ENCODE measurements at regions not wholly inside any gene's neighbourhood (a gene's known extent, or its start where the extent isn't known, plus 50 kb on each side); places are given as distances from the start of the nearest gene placed in this dataset.

GRCh38 chr1:86263101-86263500 is 106.5 kb upstream of the COL24A1 start:
- no peaks in the 10 kb centered on the region for H3K36me3 ChIP-seq
- no peak for TF ChIP-seq Cebpa-rat (IDR thresholded peaks at IDR 0.05)
- H3K4me1 ChIP-seq = no peaks in the 10 kb centered on the region
- no peak overlapping the region for H3K27ac ChIP-seq
- no peaks in the 10 kb centered on the region for H3K9me3 ChIP-seq
- no peaks in the 10 kb centered on the region for H4K20me1 ChIP-seq
- H3K4me3 ChIP-seq = no peak overlapping the region
- no peaks in the 10 kb centered on the region for H3K27me3 ChIP-seq
- no peak overlapping the region for H3K4me2 ChIP-seq
- H3K9ac ChIP-seq = no peak overlapping the region

GRCh38 chr1:86260476-86260875 is 103.9 kb upstream of the COL24A1 start:
- Histone ChIP-seq H4K20me1 (no peaks in the 10 kb centered on the region), H3K27me3 (no peaks in the 10 kb centered on the region), H3K4me3 (no peak overlapping the region), H3K36me3 (no peaks in the 10 kb centered on the region), H3K9ac (no peak overlapping the region), H3K4me2 (no peak overlapping the region), H3K9me3 (no peaks in the 10 kb centered on the region), H3K27ac (no peak overlapping the region), H3K4me1 (no peaks in the 10 kb centered on the region)
- TF ChIP-seq Cebpa-rat (IDR thresholded peaks at IDR 0.05) = no peak

- H4K20me1 ChIP-seq = no peaks in the 10 kb centered on the region
- no peak overlapping the region for H3K4me2 ChIP-seq
- no peaks in the 10 kb centered on the region for H3K9me3 ChIP-seq
- no peak overlapping the region for H3K4me3 ChIP-seq
- no peaks in the 10 kb centered on the region for H3K4me1 ChIP-seq
- no peaks in the 10 kb centered on the region for H3K36me3 ChIP-seq
- H3K27ac ChIP-seq = no peak overlapping the region
- no peak overlapping the region for H3K9ac ChIP-seq
- no peaks in the 10 kb centered on the region for H3K27me3 ChIP-seq
- no peak for TF ChIP-seq Cebpa-rat (IDR thresholded peaks at IDR 0.05)
These were observed 102.8 kb upstream of the COL24A1 start for GRCh38 chr1:86259390-86259789.

GRCh38 chr1:86258101-86258500 is 101.5 kb upstream of the COL24A1 start:
- Histone ChIP-seq H3K27me3 (no peaks in the 10 kb centered on the region), H3K4me2 (no peak overlapping the region), H3K36me3 (no peaks in the 10 kb centered on the region), H3K9ac (no peak overlapping the region), H3K4me1 (no peaks in the 10 kb centered on the region), H3K4me3 (no peak overlapping the region), H3K9me3 (no peaks in the 10 kb centered on the region), H4K20me1 (no peaks in the 10 kb centered on the region), H3K27ac (no peak overlapping the region)
- TF ChIP-seq Cebpa-rat (IDR thresholded peaks at IDR 0.05) = no peak

GRCh38 chr1:86247597-86248279 is 91.2 kb upstream of the COL24A1 start:
- no peaks in the 10 kb centered on the region for H3K4me1 ChIP-seq
- no peak overlapping the region for H3K27ac ChIP-seq
- H3K9ac ChIP-seq = no peak overlapping the region
- no peak for TF ChIP-seq Cebpa-rat (IDR thresholded peaks at IDR 0.05)
- no peaks in the 10 kb centered on the region for H3K36me3 ChIP-seq
- no peak overlapping the region for H3K4me2 ChIP-seq
- H3K9me3 ChIP-seq = no peaks in the 10 kb centered on the region
- no peaks in the 10 kb centered on the region for H4K20me1 ChIP-seq
- no peak overlapping the region for H3K4me3 ChIP-seq
- no peaks in the 10 kb centered on the region for H3K27me3 ChIP-seq

GRCh38 chr1:86245566-86246190 is 89.1 kb upstream of the COL24A1 start:
- no peaks in the 10 kb centered on the region for H3K27me3 ChIP-seq
- H3K9ac ChIP-seq = no peak overlapping the region
- TF ChIP-seq Cebpa-rat (IDR thresholded peaks at IDR 0.05) = no peak
- H3K27ac ChIP-seq = no peak overlapping the region
- no peaks in the 10 kb centered on the region for H4K20me1 ChIP-seq
- H3K4me1 ChIP-seq = no peaks in the 10 kb centered on the region
- no peak overlapping the region for H3K4me2 ChIP-seq
- no peaks in the 10 kb centered on the region for H3K9me3 ChIP-seq
- no peak overlapping the region for H3K4me3 ChIP-seq
- H3K36me3 ChIP-seq = no peaks in the 10 kb centered on the region

- H3K9me3 ChIP-seq = no peaks in the 10 kb centered on the region
- H3K4me3 ChIP-seq = no peak overlapping the region
- TF ChIP-seq Cebpa-rat (IDR thresholded peaks at IDR 0.05) = no peak
- no peaks in the 10 kb centered on the region for H3K4me1 ChIP-seq
- no peak overlapping the region for H3K4me2 ChIP-seq
- H3K9ac ChIP-seq = no peak overlapping the region
- no peaks in the 10 kb centered on the region for H4K20me1 ChIP-seq
- no peaks in the 10 kb centered on the region for H3K27me3 ChIP-seq
- no peak overlapping the region for H3K27ac ChIP-seq
- H3K36me3 ChIP-seq = no peaks in the 10 kb centered on the region
These were observed 83.3 kb upstream of the COL24A1 start for GRCh38 chr1:86239894-86240293.

GRCh38 chr1:86239490-86239889 is 82.9 kb upstream of the COL24A1 start:
- H3K9ac ChIP-seq = no peak overlapping the region
- H4K20me1 ChIP-seq = no peaks in the 10 kb centered on the region
- no peak for TF ChIP-seq Cebpa-rat (IDR thresholded peaks at IDR 0.05)

GRCh38 chr1:86238226-86238625 is 81.7 kb upstream of the COL24A1 start:
- Histone ChIP-seq H3K4me1 (peaks cover 10% of the 10 kb centered on the region), H3K36me3 (no peaks in the 10 kb centered on the region), H4K20me1 (no peaks in the 10 kb centered on the region), H3K9me3 (no peaks in the 10 kb centered on the region), H3K9ac (no peak overlapping the region), H3K4me3 (no peak overlapping the region), H3K27me3 (no peaks in the 10 kb centered on the region), H3K4me2 (no peak overlapping the region), H3K27ac (no peak overlapping the region)
- TF ChIP-seq Cebpa-rat (IDR thresholded peaks at IDR 0.05) = no peak

More at GRCh38 chr1:86239490-86239889, 82.9 kb upstream of the COL24A1 start:
- no peaks in the 10 kb centered on the region for H3K9me3 ChIP-seq
- no peak overlapping the region for H3K4me3 ChIP-seq
- no peaks in the 10 kb centered on the region for H3K27me3 ChIP-seq
- no peaks in the 10 kb centered on the region for H3K36me3 ChIP-seq
- no peaks in the 10 kb centered on the region for H3K4me1 ChIP-seq
- H3K27ac ChIP-seq = no peak overlapping the region
- no peak overlapping the region for H3K4me2 ChIP-seq

- Histone ChIP-seq H3K4me2 (no peak overlapping the region), H3K36me3 (no peaks in the 10 kb centered on the region), H3K4me1 (peaks cover 13% of the 10 kb centered on the region), H3K27me3 (peaks cover 16% of the 10 kb centered on the region), H3K27ac (no peak overlapping the region), H4K20me1 (peaks cover 7% of the 10 kb centered on the region; the same call in 1 of the 2 replicates), H3K9ac (no peak overlapping the region), H3K4me3 (no peak overlapping the region), H3K9me3 (no peaks in the 10 kb centered on the region)
- no peak for TF ChIP-seq Cebpa-rat (IDR thresholded peaks at IDR 0.05)
These were observed 79.3 kb upstream of the COL24A1 start for GRCh38 chr1:86235852-86236251.

Data from BLaER1 (cell line).